Vagina (tissue), 2 donors: ENCODE measurements at regions not wholly inside any gene's neighbourhood (a gene's known extent, or its start where the extent isn't known, plus 50 kb on each side); places are given as distances from the start of the nearest gene placed in this dataset.

Experiments used
- CTCF ChIP-seq, 3 experiments: fragments of 450-650 bp in 2 of 3; fragments of 200-600 bp in 1 of 3; sonication (generic) in 1 of 3; IDR thresholded peaks; one replicate each; pipeline ENCODE4 v1.5.1; 2017 to 2019; ENCODE audit warnings: antibody characterized with exemption in 3 of 3, mild to moderate bottlenecking in 2 of 3, moderate library complexity in 2 of 3
- POLR2A ChIP-seq, 2 donors: fragments of 450-650 bp; IDR thresholded peaks; one replicate each; pipeline ENCODE4 v1.6.1; 2017; ENCODE audit warnings: antibody characterized with exemption in 2 of 2, mild to moderate bottlenecking in 2 of 2, moderate library complexity in 2 of 2
- POLR2AphosphoS5 ChIP-seq, 2 donors: sonication (generic); formaldehyde crosslinking; IDR thresholded peaks; one replicate each; pipeline ENCODE4 v1.9.0; 2017; ENCODE audit warnings: antibody characterized with exemption in 2 of 2, mild to moderate bottlenecking in 2 of 2, low read depth in 1 of 2; ENCODE audit not compliant: insufficient read depth in 1 of 2

DNA sequence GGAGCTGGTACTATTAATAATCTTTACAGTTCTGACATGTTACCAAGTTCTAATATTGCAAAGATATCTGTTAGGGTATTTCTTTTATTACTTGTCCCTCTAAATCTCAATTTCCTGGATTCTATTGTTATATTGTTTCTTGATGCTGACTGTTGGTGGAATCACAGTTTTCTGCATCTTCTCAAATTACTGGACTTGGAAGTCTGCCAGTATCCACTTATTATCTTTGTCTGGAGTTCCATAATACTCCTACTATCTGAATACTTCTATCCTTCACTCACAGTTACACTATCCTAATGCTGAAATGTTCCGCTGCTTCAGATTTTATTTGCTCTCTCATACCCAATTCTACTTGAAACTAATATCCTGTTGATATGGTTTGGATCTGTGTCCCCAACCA, 1985.7 kb upstream of the PRR20A start:
- TF ChIP-seq CTCF (IDR thresholded peaks at IDR 0.05) (no peak), POLR2AphosphoS5 (IDR thresholded peaks at IDR 0.05; ENCODE audit: insufficient read depth in 1 of 2, low read depth in 1 of 2) (no peak), POLR2A (IDR thresholded peaks at IDR 0.05) (no peak)
